A549 (cell line): ENCODE measurements at regions not wholly inside any gene's neighbourhood (a gene's known extent, or its start where the extent isn't known, plus 50 kb on each side); places are given as distances from the start of the nearest gene placed in this dataset.

Source experiments
- ATAC-seq, 2 experiments: fragments of 200-7000 bp in 1 of 2; fragments of >200 bp in 1 of 2; cut with Nextera tagmentation in 1 of 2; cut with Tn5 transposase in 1 of 2; 3 replicates each; pipeline versions ENCODE4 v1.8.0 to v1.9.1; 2018 to 2020; ENCODE audit warnings: mild to moderate bottlenecking in 1 of 2, moderate library complexity in 1 of 2
- CTCF ChIA-PET: fragments of 300-600 bp; sonication (Branson Sonifier 250); formaldehyde crosslinking; extraction: SDS; loops from one replicate; lab custom pipeline; 2021; ENCODE audit warnings: antibody characterized with exemption, inconsistent platforms; lab: Yijun Ruan, JAX
- POLR2A ChIA-PET: fragments of 350-600 bp; formaldehyde crosslinking; extraction: SDS; loops from one replicate; lab custom pipeline; 2021; ENCODE audit warnings: antibody characterized with exemption, inconsistent platforms; lab: Yijun Ruan, JAX
- DNase-seq, 2 experiments: peaks; one replicate each; pipeline versions ENCODE4 v3.0.0 to v3.0.0-alpha.2; 2011 to 2016; ENCODE audit warnings: low read depth in 1 of 2, low spot score in 1 of 2
- FAIRE-seq: peaks from 2 replicates; lab custom pipeline; 2011; peaks lifted over from hg19 to GRCh38; lab: Jason Lieb, UNC
- H3K27ac ChIP-seq, 2 experiments: fragments of >200 bp; sonication (Bioruptor Twin); formaldehyde crosslinking; 3 replicates each; pipeline ENCODE4 v1.5.1; 2016 to 2017
- H3K4me1 ChIP-seq: fragments of >200 bp; sonication (Bioruptor Twin); formaldehyde crosslinking; 3 replicates; pipeline ENCODE4 v1.6.1; 2016
- H3K4me2 ChIP-seq: fragments of >200 bp; sonication (Bioruptor Twin); formaldehyde crosslinking; 3 replicates; pipeline ENCODE4 v1.6.1; 2016
- H3K4me3 ChIP-seq: fragments of >200 bp; sonication (Bioruptor Twin); formaldehyde crosslinking; 3 replicates; pipeline ENCODE4 v1.5.1; 2016
- H3K9me3 ChIP-seq: fragments of >200 bp; sonication (Bioruptor Twin); formaldehyde crosslinking; 3 replicates; pipeline ENCODE4 v1.6.1; 2016
- BCL3 ChIP-seq: fragments of >200 bp; sonication (Bioruptor Twin); formaldehyde crosslinking; IDR thresholded peaks from 3 replicates; pipeline ENCODE4 v1.6.1; 2016
- CBX2 ChIP-seq: fragments of 200-600 bp; sonication (generic); IDR thresholded peaks from 2 replicates; pipeline ENCODE4 v1.6.1; 2016; ENCODE audit warnings: low read depth, mild to moderate bottlenecking, borderline replicate concordance
- EHF ChIP-seq: fragments of 250-450 bp; sonication (Bioruptor Pico); IDR thresholded peaks from 2 replicates; pipeline ENCODE4 v1.5.0; 2020; ENCODE audit warnings: mild to moderate bottlenecking
- ELK1 ChIP-seq: fragments of 150-350 bp; IDR thresholded peaks from 2 replicates; pipeline ENCODE4 v1.6.1; 2014; ENCODE audit warnings: low read depth, mild to moderate bottlenecking, low read length
- ESRRA ChIP-seq: fragments of 150-350 bp; IDR thresholded peaks from 2 replicates; pipeline ENCODE4 v1.6.1; 2014; ENCODE audit warnings: mild to moderate bottlenecking, low read length, borderline replicate concordance
- FOSB ChIP-seq: fragments of 250-450 bp; sonication (Bioruptor Pico); IDR thresholded peaks from 2 replicates; pipeline ENCODE4 v1.5.0; 2020; ENCODE audit warnings: mild to moderate bottlenecking, moderate library complexity
- FOSL2 ChIP-seq, 2 experiments: fragments of 450-650 bp in 1 of 2; fragments of >200 bp in 1 of 2; sonication (Bioruptor Twin) in 1 of 2; formaldehyde crosslinking; IDR thresholded peaks; 2 replicates each; pipeline versions ENCODE4 v1.5.0 to v1.6.1; 2016 to 2020; ENCODE audit warnings: mild to moderate bottlenecking in 1 of 2, moderate library complexity in 1 of 2
- FOXS1 ChIP-seq: fragments of 250-450 bp; sonication (Bioruptor Pico); IDR thresholded peaks from 2 replicates; pipeline ENCODE4 v1.5.0; 2020; ENCODE audit warnings: mild to moderate bottlenecking, moderate library complexity
- MAZ ChIP-seq: fragments of 150-350 bp; IDR thresholded peaks from 2 replicates; pipeline ENCODE4 v1.6.1; 2014; ENCODE audit warnings: antibody characterized with exemption, low read depth, low read length, borderline replicate concordance
- POLR2AphosphoS2 ChIP-seq: conservative IDR thresholded peaks from 2 replicates; pipeline ENCODE4 v1.6.1; 2012; ENCODE audit warnings: low read length, improper control_type of control experiment, inconsistent platforms
- RARB ChIP-seq: fragments of 250-450 bp; sonication (Bioruptor Pico); IDR thresholded peaks from 2 replicates; pipeline ENCODE4 v1.8.0; 2021; ENCODE audit warnings: mild to moderate bottlenecking, moderate library complexity
- REST ChIP-seq: fragments of 200-600 bp; sonication (generic); IDR thresholded peaks from 2 replicates; pipeline ENCODE4 v1.6.1; 2016; ENCODE audit warnings: antibody characterized with exemption, mild to moderate bottlenecking, moderate library complexity
- SMC3 ChIP-seq: fragments of >200 bp; sonication (Bioruptor Twin); formaldehyde crosslinking; IDR thresholded peaks from 3 replicates; pipeline ENCODE4 v1.6.1; 2018; ENCODE audit warnings: inconsistent platforms
- SREBF2 ChIP-seq: fragments of 450-650 bp; IDR thresholded peaks from 2 replicates; pipeline ENCODE4 v1.6.1; 2014; ENCODE audit warnings: mild to moderate bottlenecking, moderate library complexity
- TP53 ChIP-seq: fragments of 250-450 bp; sonication (Bioruptor Pico); IDR thresholded peaks from 2 replicates; pipeline ENCODE4 v1.5.0; 2021; ENCODE audit warnings: mild to moderate bottlenecking, moderate library complexity
- ZFP36 ChIP-seq: fragments of 450-650 bp; IDR thresholded peaks from 2 replicates; pipeline ENCODE4 v1.6.1; 2014; ENCODE audit warnings: borderline replicate concordance; ENCODE audit not compliant: partially characterized antibody
- ZSCAN20 ChIP-seq: fragments of 250-450 bp; sonication (Bioruptor Pico); IDR thresholded peaks from 2 replicates; pipeline ENCODE4 v1.8.0; 2022; ENCODE audit warnings: mild to moderate bottlenecking, moderate library complexity
- WGBS: methylation state at CpG from one replicate; pipeline ENCODE4 v1.1.6; 2017; ENCODE audit errors: missing lambda C conversion rate; 5-methylcytosine and 5-hydroxymethylcytosine counted together
- TF ChIP-seq, protein P1 (sequence below): IDR thresholded peaks from 2 replicates; pipeline ENCODE4 v1.6.1; 2012
- TF ChIP-seq, protein P2 (sequence below): fragments of >200 bp; sonication (Bioruptor Twin); formaldehyde crosslinking; IDR thresholded peaks from 2 replicates; pipeline ENCODE4 v1.6.1; 2016
- TF ChIP-seq, protein P3 (sequence below): fragments of 450-650 bp; IDR thresholded peaks from 2 replicates; pipeline ENCODE4 v1.6.1; 2014; ENCODE audit warnings: antibody characterized with exemption

- Histone ChIP-seq H3K4me2 (no peak overlapping the region), H3K4me1 (no peaks in the 10 kb centered on the region), H3K27ac (no peak overlapping the region), H3K4me3 (no peak overlapping the region), H3K9me3 (no peaks in the 10 kb centered on the region)
- TF ChIP-seq FOSL2 (IDR thresholded peaks at IDR 0.05) (no peak), FOSL2 (CRISPR knock-in tag; IDR thresholded peaks at IDR 0.05) (no peak)
- FAIRE-seq (no peak), DNase-seq (no peak), ATAC-seq (no peak)
- POLR2A ChIA-PET = no interaction called here
- WGBS = 19% methylated on average over 6 of the region's 6 CpGs
- CTCF ChIA-PET = no interaction called here
Measured at GRCh38 chr2:66170744-66171330, 264.1 kb upstream of the MEIS1 start.

DNA sequence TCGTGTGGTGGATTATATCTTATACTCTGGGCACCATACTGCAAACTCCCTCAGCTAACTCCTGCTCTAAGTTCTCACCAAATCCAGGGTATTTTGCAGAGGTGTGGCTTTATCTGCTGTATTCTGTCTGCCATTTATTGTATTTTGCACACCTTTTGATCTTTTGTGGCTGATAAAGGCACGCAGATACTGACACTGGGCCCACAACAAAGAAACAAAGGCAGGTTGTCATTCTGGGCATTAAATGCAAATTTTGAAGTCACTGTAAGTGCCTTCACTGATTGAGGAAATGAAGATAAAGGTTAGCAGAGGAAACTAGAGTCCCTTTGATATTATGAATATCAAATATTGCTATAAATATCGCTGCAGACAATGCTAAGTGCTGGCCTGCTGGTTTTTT lies 265.8 kb upstream of the MEIS1 start:
- no peak for FAIRE-seq
- TF ChIP-seq FOSB (CRISPR knock-in tag) = no peak
- no peak for TF ChIP-seq REST
- TF ChIP-seq SREBF2 = no peak
- TF ChIP-seq ZFP36 = no peak
- no peak for TF ChIP-seq TP53 (CRISPR knock-in tag)
- TF ChIP-seq, protein P1, sequence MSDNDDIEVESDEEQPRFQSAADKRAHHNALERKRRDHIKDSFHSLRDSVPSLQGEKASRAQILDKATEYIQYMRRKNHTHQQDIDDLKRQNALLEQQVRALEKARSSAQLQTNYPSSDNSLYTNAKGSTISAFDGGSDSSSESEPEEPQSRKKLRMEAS = no peak
- no peak for TF ChIP-seq ZSCAN20 (CRISPR knock-in tag)
- TF ChIP-seq, protein P2, sequence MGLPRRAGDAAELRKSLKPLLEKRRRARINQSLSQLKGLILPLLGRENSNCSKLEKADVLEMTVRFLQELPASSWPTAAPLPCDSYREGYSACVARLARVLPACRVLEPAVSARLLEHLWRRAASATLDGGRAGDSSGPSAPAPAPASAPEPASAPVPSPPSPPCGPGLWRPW = no peak
- TF ChIP-seq, protein P3, sequence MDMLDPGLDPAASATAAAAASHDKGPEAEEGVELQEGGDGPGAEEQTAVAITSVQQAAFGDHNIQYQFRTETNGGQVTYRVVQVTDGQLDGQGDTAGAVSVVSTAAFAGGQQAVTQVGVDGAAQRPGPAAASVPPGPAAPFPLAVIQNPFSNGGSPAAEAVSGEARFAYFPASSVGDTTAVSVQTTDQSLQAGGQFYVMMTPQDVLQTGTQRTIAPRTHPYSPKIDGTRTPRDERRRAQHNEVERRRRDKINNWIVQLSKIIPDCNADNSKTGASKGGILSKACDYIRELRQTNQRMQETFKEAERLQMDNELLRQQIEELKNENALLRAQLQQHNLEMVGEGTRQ = no peak
- POLR2A ChIA-PET = no interaction called here

GRCh38 chr2:66164470-66164869 lies 270.5 kb upstream of the MEIS1 start:
- Histone ChIP-seq H3K27ac (no peak overlapping the region), H3K4me2 (no peak overlapping the region), H3K4me3 (no peak overlapping the region), H3K9me3 (no peaks in the 10 kb centered on the region), H3K4me1 (no peaks in the 10 kb centered on the region)
- DNase-seq (no peak), FAIRE-seq (no peak), ATAC-seq (no peak)
- 11% methylated on average over 4 of the region's 4 CpGs for WGBS
- POLR2A ChIA-PET = no interaction called here
- TF ChIP-seq, protein P2 = no peak
- TF ChIP-seq ESRRA (no peak), MAZ (no peak), TP53 (CRISPR knock-in tag) (no peak), CBX2 (no peak), EHF (no peak), SMC3 (no peak), BCL3 (no peak), FOXS1 (CRISPR knock-in tag) (no peak), POLR2AphosphoS2 (no peak), ELK1 (no peak), RARB (CRISPR knock-in tag) (no peak)
- CTCF ChIA-PET = no interaction called here

More for the DNA sequence above, 265.8 kb upstream of the MEIS1 start:
- WGBS = 2% methylated on average over 3 of the region's 3 CpGs
- no peaks in the 10 kb centered on the region for H3K9me3 ChIP-seq
- H3K4me3 ChIP-seq = no peak overlapping the region
- no peak overlapping the region for H3K27ac ChIP-seq
- ATAC-seq = no peak
- CTCF ChIA-PET = no interaction called here
- H3K4me1 ChIP-seq = no peaks in the 10 kb centered on the region
- DNase-seq = no peak
- no peak overlapping the region for H3K4me2 ChIP-seq
